H1 (cell line): ENCODE measurements at regions not wholly inside any gene's neighbourhood (a gene's known extent, or its start where the extent isn't known, plus 50 kb on each side); places are given as distances from the start of the nearest gene placed in this dataset.

Source experiments
- FOSL1 ChIP-seq: IDR thresholded peaks from 2 replicates; pipeline ENCODE4 v1.6.1; 2011; ENCODE audit warnings: mild to moderate bottlenecking, low read depth, low read length, moderate library complexity; ENCODE audit not compliant: insufficient read depth
- SIX5 ChIP-seq: IDR thresholded peaks from 2 replicates; pipeline ENCODE4 v1.6.1; 2011; ENCODE audit warnings: mild to moderate bottlenecking, low read depth, low read length
- TF ChIP-seq, protein P1 (sequence below): fragments of 300-600 bp; sonication (generic); IDR thresholded peaks from 2 replicates; pipeline ENCODE4 v1.7.1; 2012; ENCODE audit warnings: low read length, moderate library complexity, mild to moderate bottlenecking, inconsistent platforms; ENCODE audit not compliant: insufficient replicate concordance

DNA sequence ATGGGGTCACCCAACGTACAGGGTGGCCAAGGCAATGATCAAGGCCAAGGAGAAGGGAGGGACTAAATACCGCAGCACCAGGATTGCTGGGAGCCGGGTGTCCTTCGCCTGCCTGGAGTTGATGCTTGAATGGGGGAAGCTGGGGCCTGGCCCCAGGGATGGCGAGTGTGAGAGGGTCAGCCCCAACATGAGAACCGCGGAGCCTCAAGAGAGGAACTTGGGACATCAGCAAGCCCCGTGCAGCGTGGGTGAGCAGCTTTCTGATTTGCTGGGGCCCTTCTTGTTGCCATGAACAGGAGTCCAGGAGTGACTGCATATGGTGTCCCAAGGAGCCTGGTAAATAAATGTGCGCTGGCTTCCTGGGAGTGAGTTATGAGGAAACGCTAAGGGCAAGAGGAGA, 72.8 kb upstream of the PITRM1 start (continued):
- TF ChIP-seq, protein P1, sequence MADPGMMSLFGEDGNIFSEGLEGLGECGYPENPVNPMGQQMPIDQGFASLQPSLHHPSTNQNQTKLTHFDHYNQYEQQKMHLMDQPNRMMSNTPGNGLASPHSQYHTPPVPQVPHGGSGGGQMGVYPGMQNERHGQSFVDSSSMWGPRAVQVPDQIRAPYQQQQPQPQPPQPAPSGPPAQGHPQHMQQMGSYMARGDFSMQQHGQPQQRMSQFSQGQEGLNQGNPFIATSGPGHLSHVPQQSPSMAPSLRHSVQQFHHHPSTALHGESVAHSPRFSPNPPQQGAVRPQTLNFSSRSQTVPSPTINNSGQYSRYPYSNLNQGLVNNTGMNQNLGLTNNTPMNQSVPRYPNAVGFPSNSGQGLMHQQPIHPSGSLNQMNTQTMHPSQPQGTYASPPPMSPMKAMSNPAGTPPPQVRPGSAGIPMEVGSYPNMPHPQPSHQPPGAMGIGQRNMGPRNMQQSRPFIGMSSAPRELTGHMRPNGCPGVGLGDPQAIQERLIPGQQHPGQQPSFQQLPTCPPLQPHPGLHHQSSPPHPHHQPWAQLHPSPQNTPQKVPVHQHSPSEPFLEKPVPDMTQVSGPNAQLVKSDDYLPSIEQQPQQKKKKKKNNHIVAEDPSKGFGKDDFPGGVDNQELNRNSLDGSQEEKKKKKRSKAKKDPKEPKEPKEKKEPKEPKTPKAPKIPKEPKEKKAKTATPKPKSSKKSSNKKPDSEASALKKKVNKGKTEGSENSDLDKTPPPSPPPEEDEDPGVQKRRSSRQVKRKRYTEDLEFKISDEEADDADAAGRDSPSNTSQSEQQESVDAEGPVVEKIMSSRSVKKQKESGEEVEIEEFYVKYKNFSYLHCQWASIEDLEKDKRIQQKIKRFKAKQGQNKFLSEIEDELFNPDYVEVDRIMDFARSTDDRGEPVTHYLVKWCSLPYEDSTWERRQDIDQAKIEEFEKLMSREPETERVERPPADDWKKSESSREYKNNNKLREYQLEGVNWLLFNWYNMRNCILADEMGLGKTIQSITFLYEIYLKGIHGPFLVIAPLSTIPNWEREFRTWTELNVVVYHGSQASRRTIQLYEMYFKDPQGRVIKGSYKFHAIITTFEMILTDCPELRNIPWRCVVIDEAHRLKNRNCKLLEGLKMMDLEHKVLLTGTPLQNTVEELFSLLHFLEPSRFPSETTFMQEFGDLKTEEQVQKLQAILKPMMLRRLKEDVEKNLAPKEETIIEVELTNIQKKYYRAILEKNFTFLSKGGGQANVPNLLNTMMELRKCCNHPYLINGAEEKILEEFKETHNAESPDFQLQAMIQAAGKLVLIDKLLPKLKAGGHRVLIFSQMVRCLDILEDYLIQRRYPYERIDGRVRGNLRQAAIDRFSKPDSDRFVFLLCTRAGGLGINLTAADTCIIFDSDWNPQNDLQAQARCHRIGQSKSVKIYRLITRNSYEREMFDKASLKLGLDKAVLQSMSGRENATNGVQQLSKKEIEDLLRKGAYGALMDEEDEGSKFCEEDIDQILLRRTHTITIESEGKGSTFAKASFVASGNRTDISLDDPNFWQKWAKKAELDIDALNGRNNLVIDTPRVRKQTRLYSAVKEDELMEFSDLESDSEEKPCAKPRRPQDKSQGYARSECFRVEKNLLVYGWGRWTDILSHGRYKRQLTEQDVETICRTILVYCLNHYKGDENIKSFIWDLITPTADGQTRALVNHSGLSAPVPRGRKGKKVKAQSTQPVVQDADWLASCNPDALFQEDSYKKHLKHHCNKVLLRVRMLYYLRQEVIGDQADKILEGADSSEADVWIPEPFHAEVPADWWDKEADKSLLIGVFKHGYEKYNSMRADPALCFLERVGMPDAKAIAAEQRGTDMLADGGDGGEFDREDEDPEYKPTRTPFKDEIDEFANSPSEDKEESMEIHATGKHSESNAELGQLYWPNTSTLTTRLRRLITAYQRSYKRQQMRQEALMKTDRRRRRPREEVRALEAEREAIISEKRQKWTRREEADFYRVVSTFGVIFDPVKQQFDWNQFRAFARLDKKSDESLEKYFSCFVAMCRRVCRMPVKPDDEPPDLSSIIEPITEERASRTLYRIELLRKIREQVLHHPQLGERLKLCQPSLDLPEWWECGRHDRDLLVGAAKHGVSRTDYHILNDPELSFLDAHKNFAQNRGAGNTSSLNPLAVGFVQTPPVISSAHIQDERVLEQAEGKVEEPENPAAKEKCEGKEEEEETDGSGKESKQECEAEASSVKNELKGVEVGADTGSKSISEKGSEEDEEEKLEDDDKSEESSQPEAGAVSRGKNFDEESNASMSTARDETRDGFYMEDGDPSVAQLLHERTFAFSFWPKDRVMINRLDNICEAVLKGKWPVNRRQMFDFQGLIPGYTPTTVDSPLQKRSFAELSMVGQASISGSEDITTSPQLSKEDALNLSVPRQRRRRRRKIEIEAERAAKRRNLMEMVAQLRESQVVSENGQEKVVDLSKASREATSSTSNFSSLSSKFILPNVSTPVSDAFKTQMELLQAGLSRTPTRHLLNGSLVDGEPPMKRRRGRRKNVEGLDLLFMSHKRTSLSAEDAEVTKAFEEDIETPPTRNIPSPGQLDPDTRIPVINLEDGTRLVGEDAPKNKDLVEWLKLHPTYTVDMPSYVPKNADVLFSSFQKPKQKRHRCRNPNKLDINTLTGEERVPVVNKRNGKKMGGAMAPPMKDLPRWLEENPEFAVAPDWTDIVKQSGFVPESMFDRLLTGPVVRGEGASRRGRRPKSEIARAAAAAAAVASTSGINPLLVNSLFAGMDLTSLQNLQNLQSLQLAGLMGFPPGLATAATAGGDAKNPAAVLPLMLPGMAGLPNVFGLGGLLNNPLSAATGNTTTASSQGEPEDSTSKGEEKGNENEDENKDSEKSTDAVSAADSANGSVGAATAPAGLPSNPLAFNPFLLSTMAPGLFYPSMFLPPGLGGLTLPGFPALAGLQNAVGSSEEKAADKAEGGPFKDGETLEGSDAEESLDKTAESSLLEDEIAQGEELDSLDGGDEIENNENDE: no peak
- TF ChIP-seq SIX5 (no peak), FOSL1 (no peak)
- TF ChIP-seq, all 59 proteins: peak for 0
